IMR-90 (cell line): ENCODE measurements at regions not wholly inside any gene's neighbourhood (a gene's known extent, or its start where the extent isn't known, plus 50 kb on each side); places are given as distances from the start of the nearest gene placed in this dataset.

Experiments
- ATAC-seq: fragments of 200-7000 bp; cut with Tn5 transposase; 2 replicates; pipeline ENCODE4 v1.9.1; 2020; ENCODE audit warnings: low read depth, mild to moderate bottlenecking, moderate library complexity
- BruUV-seq: library from RNA; stranded (reverse); fragments of 400-500 nt; replicated peaks from 2 replicates; lab custom pipeline; 2021; lab: Mats Ljungman, UMichigan
- CTCF ChIA-PET: fragments of 300-600 bp; formaldehyde crosslinking; extraction: SDS; loops from one replicate; lab custom pipeline; 2021; ENCODE audit warnings: antibody characterized with exemption; lab: Yijun Ruan, JAX
- POLR2A ChIA-PET: fragments of 300-600 bp; sonication (Branson Sonifier 250); formaldehyde crosslinking; loops from one replicate; lab custom pipeline; 2022; ENCODE audit warnings: antibody characterized with exemption; ENCODE audit not compliant: unreplicated experiment; lab: Charles Lee
- DNase-seq: peaks from one replicate; pipeline ENCODE4 v3.0.0; 2013
- H2AFZ ChIP-seq: replicated peaks from 2 replicates; pipeline ENCODE3; 2013; ENCODE audit warnings: low read length, mild to moderate bottlenecking; ENCODE audit not compliant: poor library complexity
- H2AK5ac ChIP-seq: 2 replicates; pipeline ENCODE4 v1.6.1; 2013; ENCODE audit warnings: low read depth, low read length, inconsistent platforms
- H2AK9ac ChIP-seq: replicated peaks from 2 replicates; pipeline ENCODE3; 2013; ENCODE audit warnings: mild to moderate bottlenecking, low read depth, low read length, moderate library complexity; ENCODE audit not compliant: poor library complexity
- H2BK120ac ChIP-seq: 2 replicates; pipeline ENCODE4 v1.6.1; 2013; ENCODE audit warnings: low read depth, low read length, inconsistent platforms
- H2BK15ac ChIP-seq: 3 replicates; pipeline ENCODE4 v1.6.1; 2013; ENCODE audit warnings: low read depth, low read length, inconsistent platforms
- H2BK20ac ChIP-seq: 2 replicates; pipeline ENCODE4 v1.6.1; 2013; ENCODE audit warnings: low read depth, mild to moderate bottlenecking, inconsistent platforms, low read length, moderate library complexity
- H2BK5ac ChIP-seq: 2 replicates; pipeline ENCODE4 v1.6.1; 2013; ENCODE audit warnings: mild to moderate bottlenecking, low read depth, low read length, inconsistent platforms; ENCODE audit not compliant: poor library complexity, severe bottlenecking
- H3K14ac ChIP-seq: replicated peaks from 2 replicates; pipeline ENCODE4 v1.6.1; 2013; ENCODE audit warnings: low read depth, low read length, inconsistent platforms
- H3K18ac ChIP-seq: 2 replicates; pipeline ENCODE4 v1.6.1; 2013; ENCODE audit warnings: low read depth, low read length, control low read depth
- H3K23ac ChIP-seq: 2 replicates; pipeline ENCODE4 v1.6.1; 2013; ENCODE audit warnings: low read depth, low read length, inconsistent platforms
- H3K27ac ChIP-seq: 2 replicates; pipeline ENCODE4 v1.5.1; 2013; ENCODE audit warnings: mild to moderate bottlenecking, control low read depth, low read length; ENCODE audit not compliant: insufficient read depth
- H3K27me3 ChIP-seq: 2 replicates; pipeline ENCODE4 v1.6.1; 2013; ENCODE audit warnings: low read length; ENCODE audit not compliant: control insufficient read depth, insufficient read depth
- H3K36me3 ChIP-seq: 2 replicates; pipeline ENCODE4 v1.6.1; 2013; ENCODE audit warnings: low read length, mixed read lengths; ENCODE audit not compliant: control insufficient read depth, insufficient read depth
- H3K4ac ChIP-seq: 2 replicates; pipeline ENCODE4 v1.6.1; 2013; ENCODE audit warnings: low read depth, low read length, inconsistent platforms
- H3K4me1 ChIP-seq: 2 replicates; pipeline ENCODE4 v1.6.1; 2013; ENCODE audit warnings: low read length, mixed read lengths; ENCODE audit not compliant: control insufficient read depth, insufficient read depth
- H3K4me2 ChIP-seq: 2 replicates; pipeline ENCODE4 v1.6.1; 2013; ENCODE audit warnings: low read depth, mild to moderate bottlenecking, control low read depth, low read length, moderate library complexity
- H3K4me3 ChIP-seq: 2 replicates; pipeline ENCODE4 v1.5.1; 2013; ENCODE audit warnings: low read depth, mild to moderate bottlenecking, control low read depth, low read length, moderate library complexity; ENCODE audit not compliant: insufficient read depth
- H3K56ac ChIP-seq: 2 replicates; pipeline ENCODE4 v1.6.1; 2013; ENCODE audit warnings: low read length, inconsistent platforms; ENCODE audit not compliant: insufficient read depth; ENCODE audit errors: extremely low read depth
- H3K79me1 ChIP-seq, 2 experiments: 2 replicates each; pipeline ENCODE4 v1.6.1; 2013; ENCODE audit warnings: low read length in 2 of 2, inconsistent platforms in 1 of 2, low read depth in 1 of 2
- H3K9ac ChIP-seq: 2 replicates; pipeline ENCODE4 v1.6.1; 2013; ENCODE audit warnings: low read depth, low read length, control low read depth
- H3K9me1 ChIP-seq: 2 replicates; pipeline ENCODE4 v1.6.1; 2013; ENCODE audit warnings: low read length, inconsistent platforms; ENCODE audit not compliant: insufficient read depth
- H3K9me3 ChIP-seq: 2 replicates; pipeline ENCODE4 v1.6.1; 2013; ENCODE audit warnings: low read length; ENCODE audit not compliant: control insufficient read depth, insufficient read depth
- H4K20me1 ChIP-seq: 2 replicates; pipeline ENCODE4 v1.6.1; 2013; ENCODE audit warnings: low read length, inconsistent platforms; ENCODE audit not compliant: insufficient read depth
- H4K5ac ChIP-seq: 2 replicates; pipeline ENCODE4 v1.6.1; 2013; ENCODE audit warnings: mild to moderate bottlenecking, low read depth, low read length, control low read depth
- H4K8ac ChIP-seq, 2 experiments: 2 replicates each; pipeline ENCODE4 v1.6.1; 2013; ENCODE audit warnings: low read depth in 2 of 2, low read length in 2 of 2, control low read depth in 1 of 2, inconsistent platforms in 1 of 2
- H4K91ac ChIP-seq: 2 replicates; pipeline ENCODE4 v1.6.1; 2013; ENCODE audit warnings: low read depth, low read length, inconsistent platforms; ENCODE audit not compliant: insufficient read depth
- MAFK ChIP-seq: IDR thresholded peaks from 2 replicates; pipeline ENCODE4 v1.6.1; 2012; ENCODE audit warnings: low read depth, low read length, improper control_type of control experiment
- RAD21 ChIP-seq: IDR thresholded peaks from 2 replicates; pipeline ENCODE4 v1.6.1; 2012; ENCODE audit warnings: low read length, improper control_type of control experiment
- SMC3 ChIP-seq: fragments of 150-350 bp; IDR thresholded peaks from 2 replicates; pipeline ENCODE4 v1.6.1; 2016; ENCODE audit warnings: low read depth, mild to moderate bottlenecking, antibody characterized with exemption, low read length, moderate library complexity
- WGBS, 2 experiments: methylation state at CpG; one replicate each; pipeline versions ENCODE4 v1.1.5 to v1.1.7; 2013; ENCODE audit warnings: missing lambda C conversion rate in 2 of 2; ENCODE audit not compliant: insufficient read length in 1 of 2; ENCODE audit errors: extremely low coverage in 2 of 2; 5-methylcytosine and 5-hydroxymethylcytosine counted together
- dilution Hi-C: fragments of 300-500 bp; cut with HindIII; formaldehyde crosslinking; loops from one replicate; pipeline ENCODE4 v1.14.3; 2018; ENCODE audit warnings: low sequenced_read_pairs; ENCODE audit not compliant: unreplicated experiment
- in situ Hi-C: fragments of 300-500 bp; cut with MboI; formaldehyde crosslinking; loops from 3 replicates; pipeline ENCODE4 v1.14.3; 2019; ENCODE audit warnings: low sequenced_read_pairs, inconsistent platforms, mixed read lengths
- intact Hi-C: fragments of 100-400 bp; cut with micrococcal nuclease; formaldehyde crosslinking; loops from 2 replicates; pipeline ENCODE4 v1.10.0; 2022

- no peak overlapping the region for H2BK20ac ChIP-seq
- no TSS peak for BruUV-seq
- ATAC-seq (no peak), DNase-seq (no peak)
- H3K79me1 ChIP-seq: no peaks in the 10 kb centered on the region
- H3K27ac ChIP-seq: no peak overlapping the region
- ChIA-PET CTCF (no interaction called here), POLR2A (no interaction called here)
- no peak overlapping the region for H2AK5ac ChIP-seq
- no peak overlapping the region for H3K14ac ChIP-seq
- no peak overlapping the region for H4K5ac ChIP-seq
- no peak overlapping the region for H2AFZ ChIP-seq
- no peaks in the 10 kb centered on the region for H3K36me3 ChIP-seq
- WGBS, 2 experiments: no CpG with 5 or more reads among the region's 2 CpGs
- no peaks in the 10 kb centered on the region for H3K4me1 ChIP-seq
- H3K9me1 ChIP-seq: no peaks in the 10 kb centered on the region
- no peak overlapping the region for H3K18ac ChIP-seq
- no peaks in the 10 kb centered on the region for H3K9me3 ChIP-seq
- no peak overlapping the region for H2AK9ac ChIP-seq
- H3K4me2 ChIP-seq: no peak overlapping the region
- intact Hi-C loops: no loop called here
- H2BK5ac ChIP-seq: no peak overlapping the region
- no peaks in the 10 kb centered on the region for H3K27me3 ChIP-seq
- in situ Hi-C loops: no loop called here
- no peak for TF ChIP-seq MAFK
- TF ChIP-seq RAD21: no peak
- no peak for TF ChIP-seq SMC3
- no peak overlapping the region for H3K23ac ChIP-seq
- dilution Hi-C loops: no loop called here
- H4K91ac ChIP-seq: no peak overlapping the region
- no peaks in the 10 kb centered on the region for H4K20me1 ChIP-seq
- H2BK120ac ChIP-seq: no peak overlapping the region
- no peak overlapping the region for H3K9ac ChIP-seq
- no peak overlapping the region for H4K8ac ChIP-seq
- H3K4me3 ChIP-seq: no peak overlapping the region
- H3K56ac ChIP-seq: no peak overlapping the region
- no peak overlapping the region for H3K4ac ChIP-seq
- no peak overlapping the region for H2BK15ac ChIP-seq
Measured at GRCh38 chr20:39299783-39300182, 337.6 kb downstream of the DHX35 start.
